Endothelial cell of umbilical vein (primary cell): ENCODE measurements at regions not wholly inside any gene's neighbourhood (a gene's known extent, or its start where the extent isn't known, plus 50 kb on each side); places are given as distances from the start of the nearest gene placed in this dataset.

Source experiments
- BruUV-seq: library from RNA; stranded (reverse); fragments of 400-500 nt; replicated peaks from 2 replicates; lab custom pipeline; 2021; lab: Mats Ljungman, UMichigan
- CTCF ChIA-PET: fragments of 300-600, 350-600 bp; sonication (Branson Sonifier 250); formaldehyde crosslinking; loops from one replicate; lab custom pipeline; 2021; ENCODE audit warnings: antibody characterized with exemption, inconsistent platforms; lab: Charles Lee
- POLR2A ChIA-PET: fragments of 300-600, 350-600 bp; sonication (Branson Sonifier 250); formaldehyde crosslinking; loops from one replicate; lab custom pipeline; 2021; ENCODE audit warnings: antibody characterized with exemption, inconsistent platforms; lab: Charles Lee
- DNase-seq: peaks from one replicate; pipeline ENCODE4 v3.0.0-alpha.2; 2011; ENCODE audit warnings: low read depth, low spot score
- FAIRE-seq: peaks from 2 replicates; lab custom pipeline; 2011; peaks lifted over from hg19 to GRCh38; lab: Jason Lieb, UNC
- H2AFZ ChIP-seq: 2 replicates; pipeline ENCODE4 v1.6.0; 2012; ENCODE audit warnings: low read depth, low read length, control low read depth, inconsistent platforms
- H3K27ac ChIP-seq: 2 replicates; pipeline ENCODE4 v1.5.1; 2011; ENCODE audit warnings: low read depth, mild to moderate bottlenecking, control low read depth, low read length, moderate library complexity; ENCODE audit not compliant: insufficient read depth
- H3K27me3 ChIP-seq, 2 experiments: 2 replicates each; pipeline versions ENCODE4 v1.6.0 to v1.6.1; 2011; ENCODE audit warnings: low read length in 2 of 2, mixed read lengths in 1 of 2; ENCODE audit not compliant: control insufficient read depth in 2 of 2, insufficient read depth in 2 of 2
- H3K36me3 ChIP-seq, 2 experiments: 2 replicates in 1 of 2; 3 replicates in 1 of 2; pipeline ENCODE4 v1.5.1; 2011; ENCODE audit warnings: low read length in 2 of 2, mild to moderate bottlenecking in 1 of 2, moderate library complexity in 1 of 2; ENCODE audit not compliant: control insufficient read depth in 2 of 2, insufficient read depth in 2 of 2; ENCODE audit errors: extremely low read depth in 1 of 2
- H3K4me1 ChIP-seq: 3 replicates; pipeline ENCODE4 v1.5.1; 2011; ENCODE audit warnings: mild to moderate bottlenecking, low read length; ENCODE audit not compliant: control insufficient read depth, insufficient read depth; ENCODE audit errors: extremely low read depth
- H3K4me2 ChIP-seq: 2 replicates; pipeline ENCODE4 v1.6.1; 2011; ENCODE audit warnings: low read length, control low read depth, mixed read lengths; ENCODE audit not compliant: insufficient read depth
- H3K4me3 ChIP-seq, 3 experiments: fragments of 200-600 bp in 1 of 3; sonication (generic), shearing (Covaris generic) in 1 of 3; replicated peaks in 1 of 3; 2 replicates each; pipeline ENCODE4 v1.5.1; 2011 to 2016; ENCODE audit warnings: control low read depth in 3 of 3, low read length in 3 of 3, mild to moderate bottlenecking in 2 of 3, inconsistent platforms in 1 of 3, low read depth in 1 of 3, moderate library complexity in 1 of 3; ENCODE audit not compliant: insufficient read depth in 1 of 3
- H3K79me2 ChIP-seq: 2 replicates; pipeline ENCODE4 v1.6.0; 2012; ENCODE audit warnings: low read length, inconsistent platforms; ENCODE audit not compliant: control insufficient read depth, insufficient read depth
- H3K9ac ChIP-seq: replicated peaks from 2 replicates; pipeline ENCODE3; 2011; ENCODE audit warnings: low read length, control low read depth; ENCODE audit not compliant: insufficient read depth; ENCODE audit errors: extremely low read depth
- H3K9me1 ChIP-seq: replicated peaks from 3 replicates; pipeline ENCODE4 v1.6.0; 2011; ENCODE audit warnings: mild to moderate bottlenecking, low read length; ENCODE audit not compliant: control insufficient read depth, insufficient read depth; ENCODE audit errors: extremely low read depth
- H3K9me3 ChIP-seq: replicated peaks from 2 replicates; pipeline ENCODE4 v1.5.1; 2012; ENCODE audit warnings: low read length, inconsistent platforms; ENCODE audit not compliant: control insufficient read depth, insufficient read depth
- H4K20me1 ChIP-seq: replicated peaks from 2 replicates; pipeline ENCODE3; 2011; ENCODE audit warnings: mild to moderate bottlenecking, low read length; ENCODE audit not compliant: control insufficient read depth, insufficient read depth; ENCODE audit errors: extremely low read depth
- CTCF ChIP-seq, 2 donors: IDR thresholded peaks; 1 replicate in 1 of 2; 2 replicates in 1 of 2; pipeline ENCODE4 v1.5.1; 2011; ENCODE audit warnings: low read length in 2 of 2, mild to moderate bottlenecking in 2 of 2, moderate library complexity in 2 of 2, control low read depth in 1 of 2, inconsistent platforms in 1 of 2, low read depth in 1 of 2; ENCODE audit not compliant: insufficient read depth in 1 of 2; ENCODE audit errors: extremely low read depth in 1 of 2
- EZH2 ChIP-seq: IDR thresholded peaks from 2 replicates; pipeline ENCODE4 v1.6.1; 2012; ENCODE audit warnings: borderline replicate concordance, low read depth, mild to moderate bottlenecking, moderate library complexity, low read length, inconsistent platforms; ENCODE audit not compliant: severe bottlenecking
- FOS ChIP-seq: IDR thresholded peaks from 2 replicates; pipeline ENCODE4 v1.6.1; 2011; ENCODE audit warnings: mild to moderate bottlenecking, low read length, moderate library complexity, borderline replicate concordance; ENCODE audit not compliant: insufficient read depth
- GATA2 ChIP-seq: IDR thresholded peaks from 2 replicates; pipeline ENCODE4 v1.7.0; 2011; ENCODE audit warnings: low read depth, mild to moderate bottlenecking, moderate library complexity, mixed read lengths, low read length; ENCODE audit not compliant: insufficient read length, insufficient read depth
- JUN ChIP-seq: IDR thresholded peaks from 2 replicates; pipeline ENCODE4 v1.6.1; 2011; ENCODE audit warnings: borderline replicate concordance, low read depth; ENCODE audit not compliant: insufficient read length, insufficient read depth
- MAX ChIP-seq: IDR thresholded peaks from 2 replicates; pipeline ENCODE4 v1.6.1; 2011; ENCODE audit not compliant: insufficient read depth, insufficient read length
- MYC ChIP-seq: IDR thresholded peaks from one replicate; pipeline ENCODE4 v1.6.1; 2011; ENCODE audit warnings: mild to moderate bottlenecking, low read depth, low read length
- POLR2A ChIP-seq: IDR thresholded peaks from 2 replicates; pipeline ENCODE4 v1.6.1; 2012; ENCODE audit warnings: low read depth, mild to moderate bottlenecking, control low read depth, low read length
- POLR2AphosphoS5 ChIP-seq: IDR thresholded peaks from 2 replicates; pipeline ENCODE4 v1.6.1; 2012; ENCODE audit warnings: low read depth, mild to moderate bottlenecking, control low read depth, low read length, moderate library complexity; ENCODE audit not compliant: insufficient read depth
- dilution Hi-C: fragments of 300-500 bp; cut with MboI; formaldehyde crosslinking; loops from one replicate; pipeline ENCODE4 v1.15.0; 2019; ENCODE audit warnings: low sequenced_read_pairs; ENCODE audit not compliant: extremely low pct_ligation_motif_present
- intact Hi-C: fragments of 100-400 bp; cut with micrococcal nuclease; formaldehyde crosslinking; loops from one replicate; pipeline ENCODE4 v1.10.0; 2022

- DNase-seq (no peak), FAIRE-seq (no peak)
- no peak overlapping the region for H3K4me3 ChIP-seq
- H3K36me3 ChIP-seq = no peaks in the 10 kb centered on the region
- POLR2A ChIA-PET = no interaction called here
- H3K4me2 ChIP-seq = no peak overlapping the region
- TF ChIP-seq GATA2 (no peak), POLR2A (no peak), MYC (no peak), JUN (no peak), CTCF (IDR thresholded peaks at IDR 0.05; ENCODE audit: extremely low read depth in 1 of 2, insufficient read depth in 1 of 2, low read depth in 1 of 2, low read length in 2 of 2) (no peak), FOS (no peak), EZH2 (no peak), POLR2AphosphoS5 (no peak), MAX (no peak)
- BruUV-seq = no TSS peak
- dilution Hi-C loops = no loop called here
- H3K79me2 ChIP-seq = no peaks in the 10 kb centered on the region
- CTCF ChIA-PET = interaction anchor here (1.2 kb wide), 1 partner anchor 168 kb away, joined by 3 read pairs; no protein-coding TSS in a partner anchor
- no peak overlapping the region for H3K27ac ChIP-seq
- H3K27me3 ChIP-seq = no peaks in the 10 kb centered on the region
- no peak overlapping the region for H3K9ac ChIP-seq
- no peaks in the 10 kb centered on the region for H3K9me3 ChIP-seq
- H4K20me1 ChIP-seq = no peaks in the 10 kb centered on the region
- H3K9me1 ChIP-seq = no peaks in the 10 kb centered on the region
- H3K4me1 ChIP-seq = no peaks in the 10 kb centered on the region
- intact Hi-C loops = no loop called here
- H2AFZ ChIP-seq = no peak overlapping the region
These were observed 108.0 kb upstream of the METAP2 start for GRCh38 chr12:95365912-95366311.
